NCI-H2029 (cell line): ENCODE measurements at regions not wholly inside any gene's neighbourhood (a gene's known extent, or its start where the extent isn't known, plus 50 kb on each side); places are given as distances from the start of the nearest gene placed in this dataset.
"Not testable (repeated sequence)": the region's sequence is repeated elsewhere in the genome, so short reads cannot be mapped to it uniquely, and the experiment has no call there.

Source experiments
- DNase-seq: peaks from one replicate; lab custom pipeline; 2025; lab: John Stamatoyannopoulos, UW

DNA sequence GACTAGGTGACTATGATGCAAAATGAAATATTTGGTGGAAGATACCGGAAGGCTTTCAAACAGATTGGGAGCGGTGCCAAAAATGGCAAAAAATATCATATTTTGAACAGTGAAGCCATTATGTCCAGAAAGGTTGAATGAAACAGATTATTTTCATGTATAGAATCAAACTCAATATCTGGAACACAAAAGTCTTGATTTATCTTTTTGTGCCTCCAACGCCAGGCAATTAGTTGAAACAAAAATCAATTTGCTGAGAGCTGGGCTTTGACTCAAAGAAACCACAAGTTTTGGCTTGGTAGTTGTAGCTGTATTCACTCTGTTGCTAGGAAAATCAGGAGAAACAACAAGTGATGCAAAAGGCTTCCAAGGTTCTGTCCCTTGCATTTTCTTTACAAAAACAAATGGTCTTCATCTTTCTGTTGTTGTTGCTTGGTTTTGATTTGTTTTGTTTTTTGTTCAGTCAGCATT, 421.7 kb upstream of the TYRP1 start:
- DNase-seq, result no peak

DNA sequence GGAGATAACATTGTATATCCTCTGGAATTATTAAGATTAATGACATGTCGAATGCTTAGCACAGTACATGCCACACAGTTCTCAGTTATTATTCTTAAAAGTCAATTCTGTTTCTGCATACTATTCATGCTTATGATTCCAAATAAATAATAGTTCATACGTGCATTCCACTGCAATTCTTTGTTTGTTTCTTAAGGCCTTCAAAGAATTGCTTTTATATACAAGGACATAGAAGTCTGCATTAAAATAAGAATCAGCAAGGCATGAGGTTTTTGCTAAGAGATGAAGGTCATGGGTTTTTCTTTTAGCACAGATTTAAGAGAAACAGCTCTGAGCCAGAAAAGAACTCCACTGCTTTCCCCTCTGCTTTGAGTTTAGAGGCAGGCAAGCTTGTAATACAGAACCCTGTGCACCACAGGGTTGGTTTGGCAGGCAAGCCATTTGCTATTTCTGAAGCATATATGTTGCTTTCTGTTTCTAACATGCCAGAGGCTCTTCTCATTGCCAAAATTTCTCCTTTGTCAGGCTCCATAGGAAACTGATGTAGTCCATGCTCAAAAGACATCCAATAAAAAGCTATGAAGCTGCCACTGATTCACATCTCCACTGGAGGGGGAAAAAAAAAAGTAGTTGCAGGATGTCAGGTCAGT, 420.6 kb upstream of the TYRP1 start:
- DNase-seq, result no peak

DNA sequence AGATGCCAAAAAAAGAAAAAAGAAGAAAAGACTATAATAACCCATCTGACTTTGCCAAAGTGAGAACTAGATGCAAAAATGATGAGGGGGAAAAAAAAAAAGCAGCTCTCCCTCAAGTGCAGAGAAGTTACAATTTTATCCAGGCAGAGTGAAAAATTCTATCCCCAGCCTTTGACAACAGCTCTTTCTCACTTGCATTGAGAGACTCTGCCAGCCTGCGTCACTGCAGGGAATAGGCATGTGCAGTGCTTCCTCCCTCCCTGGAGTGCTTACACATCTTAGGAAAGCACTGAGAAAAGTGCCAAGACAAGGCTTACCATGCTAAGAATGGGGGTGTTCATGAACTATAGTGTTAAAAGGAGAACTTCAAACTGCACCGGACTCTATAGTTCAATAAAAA, 418.6 kb upstream of the TYRP1 start:
- DNase-seq, result no peak

DNA sequence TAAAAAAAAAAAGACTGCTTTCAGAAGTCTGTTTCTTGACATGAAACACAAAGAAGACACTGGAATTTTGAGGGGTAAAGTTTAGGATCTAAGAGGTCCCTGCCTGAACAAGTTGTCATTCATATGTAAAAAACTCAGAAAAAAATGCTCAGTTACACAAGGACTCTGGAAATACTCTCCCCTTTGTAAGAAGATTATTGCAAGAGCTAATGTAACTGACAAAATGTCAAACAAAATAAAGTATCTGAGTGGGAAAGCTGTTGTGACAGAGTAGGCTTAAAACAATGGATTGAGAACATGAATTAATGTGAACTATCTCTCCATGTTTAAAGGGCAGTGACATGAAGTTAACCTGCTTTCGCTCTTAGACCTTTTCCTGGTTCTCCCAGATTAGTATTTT, 416.7 kb upstream of the TYRP1 start:
- no peak for DNase-seq

DNA sequence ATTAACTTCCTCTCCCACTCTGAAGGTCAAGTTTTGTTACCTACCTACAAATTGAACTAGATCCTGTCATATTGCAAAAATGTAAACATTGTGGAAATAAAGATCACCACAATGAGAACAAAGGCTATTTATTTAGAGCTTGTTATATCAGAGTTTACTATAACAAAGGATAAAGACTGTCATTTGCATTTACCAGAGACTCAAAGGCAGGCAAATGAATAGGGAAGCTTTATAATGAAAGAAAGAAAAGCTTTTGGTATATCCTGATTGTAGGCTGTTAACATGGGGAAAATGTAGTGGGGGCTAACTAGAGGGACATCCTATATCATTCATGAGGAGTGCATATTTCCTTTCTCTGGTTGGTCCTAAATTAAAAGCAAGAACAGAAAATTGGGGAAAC, 403.5 kb upstream of the TYRP1 start:
- no peak for DNase-seq

DNA sequence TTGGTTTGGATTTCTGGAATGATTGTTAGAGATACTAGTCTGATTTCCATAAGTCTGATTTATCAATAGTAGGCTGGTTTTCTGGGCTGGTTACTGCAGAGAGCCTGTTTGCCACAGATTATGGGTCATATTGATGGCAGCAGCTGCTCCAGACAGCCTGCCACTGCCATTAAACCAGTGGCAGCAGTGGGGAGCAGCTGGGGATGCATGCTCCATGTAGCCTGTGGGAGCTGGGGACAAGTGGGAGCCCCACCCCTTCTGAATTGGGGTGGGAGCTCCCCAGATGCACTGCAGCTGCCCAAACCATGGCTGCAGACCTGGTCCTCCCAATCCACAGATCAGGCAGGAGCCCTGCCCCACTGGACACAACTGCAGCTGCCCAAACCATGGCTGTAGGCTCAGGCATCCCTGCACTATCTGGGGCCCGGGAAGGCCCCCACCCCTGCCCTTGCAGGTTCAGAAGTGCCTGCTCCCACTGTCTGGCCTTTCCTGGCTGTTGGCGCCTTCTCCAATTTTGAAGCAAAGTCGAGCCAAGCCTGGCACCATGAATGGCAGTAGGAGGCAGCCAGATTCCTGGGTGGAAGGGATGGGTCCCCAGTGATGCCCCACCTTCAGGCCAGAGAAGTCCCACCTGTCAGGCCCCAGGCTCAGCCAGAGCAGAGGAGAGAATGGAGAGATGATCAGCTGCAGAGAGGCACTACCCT, 402.9 kb upstream of the TYRP1 start:
- no peak for DNase-seq

DNA sequence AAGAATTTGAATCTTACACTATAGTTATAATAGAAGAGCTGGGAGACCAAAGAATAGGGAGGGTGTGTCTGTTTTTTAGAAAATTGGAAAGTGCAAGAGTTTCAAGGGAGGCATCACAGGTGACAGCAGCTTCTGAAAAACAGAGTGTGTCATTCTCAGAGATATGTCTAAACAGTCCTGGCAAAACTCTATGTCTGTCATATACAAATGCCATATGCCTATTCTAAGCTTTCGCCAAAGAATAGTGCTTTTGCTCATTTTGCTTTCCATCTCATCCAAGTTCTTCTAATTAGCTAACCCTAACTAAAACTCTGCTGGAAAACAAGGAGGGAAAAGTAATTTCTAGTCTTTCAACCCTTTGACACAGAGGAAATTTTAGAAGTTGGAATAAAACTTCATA, 388.0 kb upstream of the TYRP1 start:
- DNase-seq, result no peak

DNA sequence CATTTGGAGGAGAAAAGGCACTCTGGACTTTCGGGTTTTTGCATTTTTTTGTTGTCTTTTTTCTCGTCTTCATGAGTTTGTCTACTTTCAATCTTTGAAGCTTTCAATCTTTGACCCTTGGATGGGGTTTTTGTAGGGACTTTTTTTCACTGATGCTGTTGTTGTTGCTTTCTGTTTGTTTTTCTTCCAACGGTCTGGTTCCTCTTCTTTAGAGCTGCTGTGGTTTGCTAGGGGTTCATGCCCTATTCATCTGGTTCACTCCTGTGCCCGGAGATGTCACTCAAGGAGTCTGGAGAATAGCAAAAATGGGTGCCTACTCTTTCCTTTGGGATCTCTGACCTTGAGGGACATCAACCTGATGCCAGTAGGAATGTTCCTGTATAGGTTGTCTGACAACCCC, 378.6 kb upstream of the TYRP1 start:
- DNase-seq, result no peak

DNA sequence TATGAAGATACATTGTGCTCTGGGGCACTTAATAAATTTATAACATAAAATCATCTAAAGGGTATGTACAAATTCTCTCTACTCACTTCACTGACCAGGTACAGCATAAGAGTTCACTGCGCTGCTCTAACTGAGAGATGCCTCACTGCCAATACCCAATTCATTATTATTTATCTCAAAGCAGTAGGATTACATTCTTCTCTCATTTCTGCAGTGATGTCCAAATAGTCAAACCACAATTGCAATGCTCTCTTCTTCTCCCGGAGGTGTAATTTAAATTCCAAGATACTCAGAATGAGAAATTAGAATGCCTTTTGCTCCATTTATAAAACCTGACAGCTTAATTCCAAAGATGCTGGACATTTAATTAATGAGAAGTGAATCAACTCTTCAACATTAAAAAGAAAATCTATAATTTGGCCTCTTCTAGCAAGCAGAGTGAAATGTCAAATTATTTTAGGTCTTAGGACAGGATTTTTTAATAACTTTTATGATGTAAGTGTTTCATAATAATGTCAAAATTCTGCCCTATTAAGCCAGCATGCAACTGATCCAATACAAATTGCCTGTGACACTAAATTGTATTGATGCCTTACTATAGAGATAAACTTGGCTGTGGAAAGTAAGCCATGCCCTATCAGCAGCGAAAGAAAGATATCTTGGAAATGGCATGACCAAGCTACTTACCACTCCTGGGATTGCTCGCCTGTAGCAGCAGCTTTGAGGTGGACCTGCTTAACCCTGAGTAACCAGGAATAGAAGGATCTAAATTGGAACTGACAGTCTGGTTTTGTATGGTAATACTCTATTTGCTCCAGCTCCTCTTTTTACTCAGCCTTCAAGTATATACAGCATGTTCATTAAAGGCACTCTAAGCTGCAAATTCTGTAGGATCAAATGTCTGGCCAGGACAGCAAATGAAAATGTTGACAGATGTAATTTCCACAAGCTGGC, 374.2 kb upstream of the TYRP1 start:
- no peak for DNase-seq

DNA sequence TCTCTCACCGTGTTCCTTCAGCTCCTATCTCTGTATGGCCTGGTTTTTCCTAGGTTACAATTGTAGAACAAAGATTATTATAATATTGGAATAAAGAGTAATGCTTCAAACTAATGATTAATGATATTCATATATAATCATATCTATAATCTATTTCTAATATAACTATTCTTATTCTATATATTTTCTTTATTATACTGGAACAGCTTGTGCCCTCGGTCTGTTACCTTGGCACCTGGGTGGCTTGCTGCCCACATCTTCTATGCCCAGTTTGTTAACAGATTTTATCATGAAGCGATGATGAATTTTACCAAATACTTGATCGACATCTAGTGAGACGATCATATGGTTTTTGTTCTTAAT, 363.6 kb upstream of the TYRP1 start:
- no peak for DNase-seq

DNA sequence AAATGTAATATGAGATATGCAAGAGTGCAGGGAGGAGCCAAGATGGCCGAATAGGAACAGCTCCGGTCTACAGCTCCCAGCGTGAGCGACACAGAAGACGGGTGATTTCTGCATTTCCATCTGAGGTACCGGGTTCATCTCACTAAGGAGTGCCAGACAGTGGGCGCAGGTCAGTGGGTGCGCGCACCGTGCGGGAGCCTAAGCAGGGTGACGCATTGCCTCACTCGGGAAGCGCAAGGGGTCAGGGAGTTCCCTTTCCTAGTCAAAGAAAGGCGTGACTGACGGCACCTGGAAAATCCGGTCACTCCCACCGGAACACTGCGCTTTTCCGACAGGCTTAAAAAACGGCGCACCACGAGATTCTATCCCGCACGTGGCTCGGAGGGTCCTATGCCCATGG, 359.2 kb upstream of the TYRP1 start:
- not testable (repeated sequence) for DNase-seq

DNA sequence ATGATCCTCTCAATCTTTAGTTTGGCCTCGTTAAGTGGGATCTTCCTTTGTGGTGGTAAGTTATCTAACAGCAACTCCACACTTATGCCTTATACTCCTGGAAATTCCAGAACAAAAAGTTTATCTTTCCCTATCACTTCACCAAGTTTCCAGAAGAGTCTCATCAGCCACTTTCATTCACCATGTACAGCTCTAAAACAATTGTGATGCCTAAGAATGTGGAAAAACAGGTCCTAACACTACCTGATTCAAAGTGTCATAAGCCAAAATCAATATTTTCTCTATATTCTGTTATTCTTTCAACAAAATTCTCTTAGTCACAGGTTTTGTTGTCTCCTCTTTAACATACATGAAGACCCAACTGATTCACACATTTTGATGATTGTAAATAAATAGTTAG, 342.4 kb upstream of the TYRP1 start:
- no peak for DNase-seq

DNA sequence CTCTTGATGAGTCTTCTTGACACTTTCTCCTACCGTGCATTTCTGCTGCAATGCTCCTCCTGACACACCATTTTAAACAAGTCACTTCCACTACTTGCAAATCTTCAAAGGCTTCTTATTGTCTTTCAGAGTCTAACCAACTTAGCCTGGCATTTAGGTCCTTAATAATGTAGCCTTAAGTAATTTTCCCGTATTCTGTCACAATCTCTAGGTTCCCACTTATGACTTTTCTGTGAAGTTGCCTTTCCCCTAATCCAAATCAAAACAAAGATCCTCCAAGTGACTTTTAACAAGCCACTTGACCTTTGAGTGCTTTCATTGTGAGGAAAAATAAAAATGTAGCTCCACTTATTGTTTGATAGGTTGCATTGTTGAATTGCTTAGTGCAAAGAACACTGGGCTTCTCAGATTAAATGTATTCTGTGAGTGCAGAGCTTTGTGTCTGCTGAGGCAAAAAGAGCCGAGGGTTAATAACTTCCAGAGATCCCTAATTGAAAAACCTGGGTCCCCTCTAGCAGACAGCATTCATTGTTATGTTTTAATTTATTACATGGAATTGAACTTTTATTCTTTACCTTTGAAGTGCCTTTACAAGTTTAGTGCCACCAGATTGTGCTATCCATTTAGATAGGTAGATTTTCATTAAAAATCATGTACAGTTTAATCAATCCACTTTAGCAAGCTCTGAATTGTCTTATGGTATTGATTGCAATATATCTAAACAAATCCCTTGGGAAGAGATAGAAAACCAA, 341.7 kb upstream of the TYRP1 start:
- DNase-seq, result no peak

DNA sequence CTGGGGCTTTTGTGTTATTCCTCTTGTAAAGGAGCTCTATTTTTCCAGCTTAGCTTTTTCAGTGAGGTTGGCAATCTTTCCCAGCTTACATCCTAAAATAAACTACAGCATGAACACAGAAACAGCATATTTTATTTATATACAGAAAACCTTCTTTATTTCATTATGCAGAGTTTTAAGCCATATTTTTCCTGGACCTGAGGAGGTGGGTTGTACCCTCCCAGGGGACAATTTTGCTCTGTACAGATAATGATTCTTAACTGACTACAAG, 341.2 kb upstream of the TYRP1 start:
- DNase-seq, result no peak

DNA sequence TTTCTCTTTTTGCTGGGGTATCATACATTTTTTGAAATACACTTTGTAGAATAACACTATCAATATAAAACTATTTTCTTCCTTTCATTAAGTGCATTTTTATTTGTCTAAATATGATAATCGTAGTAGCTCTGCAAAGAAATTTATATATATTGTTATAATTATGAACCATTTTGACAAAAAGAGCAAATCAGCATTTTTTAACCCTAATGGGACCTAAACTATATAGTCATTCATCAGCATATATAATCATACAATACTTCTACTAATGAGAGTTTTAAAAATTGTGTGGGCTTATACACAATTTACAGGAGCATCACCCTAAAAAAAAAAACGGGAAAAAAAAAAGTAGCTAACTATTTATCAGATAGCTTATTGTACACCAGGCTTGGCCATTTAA, 329.7 kb upstream of the TYRP1 start:
- no peak for DNase-seq

DNA sequence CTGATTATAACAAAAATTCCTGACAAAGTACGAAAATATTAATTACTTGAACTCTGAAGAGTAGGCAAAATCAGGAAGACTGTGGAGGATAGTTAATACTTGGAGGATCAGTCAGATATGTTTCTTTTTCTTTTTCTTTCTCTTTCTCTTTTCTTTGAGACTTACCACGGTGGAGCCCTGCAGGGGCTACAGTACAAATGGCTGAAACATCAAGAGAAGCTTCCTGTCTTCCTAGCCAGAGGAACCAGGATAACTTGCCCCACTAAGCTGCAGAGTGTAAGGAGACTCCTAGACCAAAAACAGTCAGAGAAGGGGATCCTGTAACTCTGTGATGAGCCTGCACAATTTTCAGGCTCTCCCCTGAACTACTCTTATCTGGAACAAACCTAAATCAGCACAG, 324.6 kb upstream of the TYRP1 start:
- DNase-seq, result no peak

DNA sequence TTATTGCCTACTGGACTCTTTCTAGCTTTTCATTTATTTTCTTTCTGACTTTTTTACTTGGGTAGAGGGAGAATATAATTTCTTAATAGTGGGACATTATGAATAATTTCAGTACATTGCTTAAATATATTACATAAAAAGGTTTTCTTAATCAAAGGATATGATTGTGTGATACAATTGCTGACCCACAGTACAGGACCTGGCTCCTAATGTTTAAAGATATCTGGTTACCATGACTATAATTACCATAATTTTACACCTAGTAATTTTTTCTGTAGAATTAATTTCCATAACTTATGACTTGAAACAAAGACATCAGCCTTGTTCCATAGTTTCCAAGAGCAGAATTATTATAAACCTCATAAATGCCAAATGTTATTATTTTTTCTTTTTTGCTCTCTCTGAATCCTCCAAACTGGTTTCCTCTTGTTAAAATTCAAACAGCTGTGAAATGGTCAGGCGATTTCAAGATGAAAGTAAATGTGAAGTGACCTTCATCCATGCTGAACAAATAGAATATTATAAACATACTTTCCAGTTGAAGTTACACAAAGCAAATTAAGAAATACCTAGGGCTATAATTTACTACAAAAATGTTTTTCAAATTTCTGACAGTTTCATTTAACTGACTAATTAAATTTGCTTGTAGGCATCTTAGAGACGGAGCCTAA, 301.2 kb upstream of the TYRP1 start:
- no peak for DNase-seq

DNA sequence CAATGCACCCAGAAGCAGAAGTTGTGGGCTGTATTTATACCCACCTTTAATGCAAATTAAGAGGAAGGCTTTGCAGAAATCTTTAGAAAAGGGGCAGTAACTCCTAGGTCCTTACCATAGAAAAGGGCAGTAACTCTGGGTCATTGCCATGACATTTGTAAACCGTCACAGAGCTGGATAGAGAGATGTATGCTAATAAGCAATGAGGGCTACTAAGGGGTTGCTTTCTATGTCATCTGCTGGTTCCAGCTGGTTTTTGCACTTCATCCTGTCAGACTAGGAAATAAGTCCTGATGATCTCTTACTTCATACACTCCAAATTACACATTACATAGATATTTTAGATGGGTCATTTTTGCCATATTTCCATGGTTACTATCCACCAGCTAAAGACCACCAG, 299.1 kb upstream of the TYRP1 start:
- no peak for DNase-seq

DNA sequence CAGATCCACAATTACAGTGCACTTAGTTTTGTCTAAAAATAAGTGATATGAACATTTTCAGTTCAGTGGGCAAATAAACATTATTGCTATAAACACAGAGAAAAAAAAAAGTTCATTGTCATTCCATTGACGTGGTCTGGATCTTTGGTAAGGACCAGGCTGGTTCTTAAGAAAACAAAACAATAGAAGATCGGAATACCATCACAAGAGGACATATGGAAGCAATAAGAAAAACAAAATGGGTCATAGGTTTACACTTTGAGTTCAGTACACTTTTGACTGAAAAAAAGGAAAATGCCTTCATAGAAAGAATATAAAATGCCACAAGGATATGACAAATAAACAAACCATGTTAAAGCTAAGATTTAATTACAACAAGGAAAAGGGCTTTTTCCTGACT, 289.5 kb upstream of the TYRP1 start:
- no peak for DNase-seq

DNA sequence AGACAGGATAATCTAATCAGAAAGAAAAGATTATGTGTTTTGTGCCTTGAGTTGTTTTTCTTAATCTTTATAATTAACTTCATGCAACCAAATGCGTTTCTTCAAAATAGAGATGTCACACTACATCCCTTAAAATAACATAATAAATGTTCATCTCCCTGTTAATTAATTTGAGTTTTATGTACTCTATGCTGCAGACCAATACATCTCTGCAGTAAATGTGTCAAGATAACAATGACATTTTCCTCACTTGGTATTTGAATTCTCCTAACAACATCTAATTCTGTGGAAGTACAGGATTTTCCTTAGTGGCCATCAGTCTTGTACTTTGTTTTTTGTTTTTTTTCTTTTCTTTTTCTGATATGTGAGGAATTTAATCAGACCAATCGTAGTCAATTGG, 279.2 kb upstream of the TYRP1 start:
- DNase-seq, result no peak

DNA sequence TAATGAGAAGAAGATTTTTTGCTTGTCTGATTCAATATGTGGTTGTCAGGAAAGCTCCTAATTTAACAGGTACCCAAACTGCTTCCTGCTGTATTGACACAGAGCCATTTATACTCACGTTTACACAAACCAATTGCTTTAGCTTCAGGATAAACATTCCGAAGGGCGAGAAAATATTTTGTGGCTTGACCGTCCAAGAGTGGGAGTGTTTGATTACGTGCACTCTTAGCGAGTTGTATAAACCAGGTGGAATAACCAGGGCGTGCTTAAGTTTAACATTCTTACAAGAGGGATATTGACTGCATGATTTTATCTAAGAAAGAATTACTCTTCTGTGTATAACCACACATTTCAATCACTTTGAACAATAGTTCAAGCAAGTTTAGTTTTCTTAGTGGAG, 278.7 kb upstream of the TYRP1 start:
- no peak for DNase-seq

DNA sequence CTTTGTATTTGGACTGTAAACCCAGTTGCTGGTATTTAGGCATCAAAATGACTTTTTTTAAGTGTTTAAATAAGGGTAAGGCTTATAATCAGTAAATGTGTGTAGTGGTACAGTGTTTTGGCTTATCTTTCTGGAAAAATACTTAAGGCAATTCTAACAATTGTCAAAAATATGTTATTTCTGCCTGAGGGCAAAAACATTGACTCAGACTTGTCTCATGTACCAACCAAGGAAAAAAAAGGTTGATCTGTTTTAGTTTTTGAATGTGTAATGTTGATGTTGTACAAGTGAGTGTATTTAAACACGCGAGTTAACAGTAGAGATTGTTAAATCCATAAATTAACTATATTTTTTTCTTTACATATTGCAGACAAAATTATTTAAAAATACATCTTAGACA, 277.8 kb upstream of the TYRP1 start:
- DNase-seq, result no peak
